Germinal center (tissue), 1 donor: ENCODE measurements at regions not wholly inside any gene's neighbourhood (a gene's known extent, or its start where the extent isn't known, plus 50 kb on each side); places are given as distances from the start of the nearest gene placed in this dataset.
"Not testable (repeated sequence)": the region's sequence is repeated elsewhere in the genome, so short reads cannot be mapped to it uniquely, and the experiment has no call there.

Experiments
- DNase-seq: peaks from one replicate; pipeline ENCODE4 v3.0.0; 2012; ENCODE audit warnings: mixed read lengths, low spot score

GRCh38 chr3:104263477-104263876 lies 1103.2 kb upstream of the ALCAM start:
- no peak for DNase-seq

DNA sequence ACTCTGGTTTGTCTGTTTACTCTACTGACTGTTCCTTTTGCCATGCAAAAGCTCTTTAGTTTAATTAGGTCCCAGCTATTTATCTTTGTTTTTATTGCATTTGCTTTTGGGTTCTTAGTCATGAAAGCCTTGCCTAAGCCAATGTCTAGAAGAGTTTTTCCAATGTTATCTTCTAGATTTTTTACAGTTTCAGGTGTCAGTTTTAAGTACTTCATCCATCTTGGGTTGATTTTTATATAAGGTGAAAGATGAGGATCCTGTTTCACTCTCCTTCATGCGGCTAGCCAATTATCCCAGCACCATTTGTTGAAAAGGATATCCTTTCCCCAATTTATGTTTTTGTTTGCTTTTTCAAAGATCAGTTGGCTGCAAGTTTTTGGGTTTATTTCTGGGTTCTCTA lies 1100.5 kb upstream of the ALCAM start:
- not testable (repeated sequence) for DNase-seq

GRCh38 chr3:104269771-104270170 lies 1096.9 kb upstream of the ALCAM start:
- DNase-seq, result no peak

- DNase-seq, result no peak
Observed at GRCh38 chr3:104273046-104273649, 1093.6 kb upstream of the ALCAM start.

GRCh38 chr3:104275199-104275598 lies 1091.5 kb upstream of the ALCAM start:
- DNase-seq, result no peak

DNA sequence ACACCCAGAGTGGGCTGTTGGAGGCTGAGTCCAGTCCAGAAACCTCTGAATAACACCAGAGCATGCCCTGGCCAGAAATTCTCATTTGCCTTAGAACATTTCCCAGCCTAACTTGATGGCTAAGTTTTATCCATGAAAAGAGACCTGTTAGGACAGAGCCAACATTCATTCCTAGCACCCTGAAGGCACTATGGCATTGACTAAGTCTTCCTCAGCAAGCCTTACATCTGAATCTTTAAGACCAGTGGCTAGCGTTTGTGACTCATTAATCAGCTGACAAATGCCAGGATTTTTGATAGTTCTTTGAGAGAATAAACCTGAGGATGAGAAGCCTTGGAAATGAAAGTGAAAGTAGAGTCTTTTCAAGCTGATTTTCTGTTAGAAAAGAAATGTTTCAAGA lies 1087.1 kb upstream of the ALCAM start:
- no peak for DNase-seq

- no peak for DNase-seq
Observed at GRCh38 chr3:104281713-104282112, 1085.0 kb upstream of the ALCAM start.

DNA sequence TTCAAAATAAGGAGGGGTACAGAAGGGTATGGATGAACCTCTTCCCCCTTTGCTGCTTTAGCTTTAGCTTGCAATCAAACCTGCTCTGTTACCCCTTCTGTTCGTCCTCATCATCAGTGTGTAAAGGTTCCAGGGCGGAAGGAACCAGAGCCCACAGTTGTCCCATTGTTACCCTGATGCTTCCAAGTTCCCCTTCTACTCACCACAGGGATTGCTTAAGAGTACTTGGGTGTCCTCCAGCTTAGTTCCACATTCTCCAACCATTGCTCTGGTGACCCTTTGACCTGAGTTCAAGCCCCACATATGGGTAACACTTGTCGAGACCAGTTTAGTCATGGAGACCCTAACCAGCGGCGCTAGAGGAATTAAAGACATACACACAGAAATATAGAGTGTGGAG lies 1080.1 kb upstream of the ALCAM start:
- DNase-seq, result no peak

GRCh38 chr3:104291437-104291851 lies 1075.3 kb upstream of the ALCAM start:
- no peak for DNase-seq

- no peak for DNase-seq
Observed at GRCh38 chr3:104291878-104292277, 1074.8 kb upstream of the ALCAM start.

- no peak for DNase-seq
Observed at GRCh38 chr3:104297617-104298016, 1069.1 kb upstream of the ALCAM start.

DNA sequence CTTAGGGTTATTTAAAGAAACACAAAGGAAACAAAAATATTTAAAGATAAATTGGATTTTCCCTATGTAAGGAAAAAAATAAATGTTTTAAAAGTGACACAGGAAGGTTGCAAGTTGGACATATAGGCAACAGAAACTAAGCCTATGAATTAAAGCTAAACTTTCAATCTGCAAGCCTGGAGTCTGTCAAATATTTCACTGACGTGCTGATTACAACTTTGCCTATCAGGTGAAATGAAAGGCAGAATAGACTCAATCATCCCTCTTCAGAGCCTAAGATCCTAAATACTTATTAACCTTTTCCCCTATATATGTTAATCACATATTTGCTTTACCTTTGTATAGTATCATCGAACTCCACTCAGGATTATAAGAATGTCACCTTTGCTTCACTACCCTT lies 1068.0 kb upstream of the ALCAM start:
- DNase-seq, result no peak

DNA sequence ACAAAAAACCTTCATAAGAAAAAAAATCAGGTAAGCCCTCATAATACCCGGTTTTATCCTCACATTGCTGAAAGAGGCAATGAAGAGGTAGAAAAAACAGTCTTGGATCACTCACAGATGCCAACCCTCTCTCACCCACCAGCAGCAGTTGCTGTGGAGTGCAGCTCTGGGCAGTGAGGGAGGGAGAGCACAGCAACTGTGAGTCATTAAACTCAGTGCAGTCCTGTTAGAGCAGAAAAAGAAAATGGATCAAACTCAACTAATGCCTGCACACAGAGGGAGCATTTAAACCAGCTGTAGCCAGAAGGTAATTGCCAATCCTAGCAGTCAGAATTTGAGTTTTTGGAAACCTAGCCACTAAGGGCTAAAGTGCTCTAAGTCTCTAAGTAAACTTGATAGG lies 1050.6 kb upstream of the ALCAM start:
- DNase-seq, result no peak

DNA sequence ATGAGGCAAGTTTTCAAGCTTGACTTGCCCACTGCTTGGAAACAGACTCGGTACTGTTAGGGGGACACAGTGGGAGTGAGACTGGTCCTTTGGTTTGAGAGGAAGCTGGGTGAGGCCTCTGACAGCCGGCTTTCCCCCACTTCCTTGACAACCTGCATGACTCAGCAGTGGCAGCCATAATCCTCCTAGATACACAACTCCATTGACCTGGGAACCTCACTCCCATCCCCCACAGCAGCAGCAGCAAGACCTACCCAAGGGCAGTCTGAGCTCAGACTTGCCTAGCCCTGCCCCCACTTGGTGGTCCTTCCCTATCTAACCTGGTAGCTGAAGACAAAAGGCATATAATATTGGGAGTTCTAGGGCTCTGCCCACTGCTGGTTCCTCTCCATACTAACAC lies 1043.5 kb upstream of the ALCAM start:
- no peak for DNase-seq

DNA sequence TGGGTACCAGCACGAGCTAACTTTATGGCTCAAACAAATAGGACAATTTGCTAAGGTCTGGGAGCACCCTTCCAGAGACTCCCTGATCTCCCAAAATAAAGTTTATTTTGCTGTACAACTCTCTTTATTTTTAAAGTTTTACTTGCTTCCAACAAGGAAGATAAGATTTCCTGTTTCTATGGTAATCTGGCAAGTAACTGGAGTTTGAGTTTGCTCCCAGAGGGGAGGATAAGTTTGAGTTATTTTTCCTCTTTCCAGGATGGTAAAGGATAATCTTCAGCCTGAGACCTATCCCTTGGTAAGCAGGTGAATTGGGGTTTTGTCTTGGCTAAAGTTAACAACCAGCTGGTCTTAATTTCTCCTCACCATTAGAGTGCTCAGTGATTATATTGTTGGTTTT lies 1019.4 kb upstream of the ALCAM start:
- DNase-seq, result no peak

- no peak for DNase-seq
Observed at GRCh38 chr3:104349836-104350235, 1016.9 kb upstream of the ALCAM start.

DNA sequence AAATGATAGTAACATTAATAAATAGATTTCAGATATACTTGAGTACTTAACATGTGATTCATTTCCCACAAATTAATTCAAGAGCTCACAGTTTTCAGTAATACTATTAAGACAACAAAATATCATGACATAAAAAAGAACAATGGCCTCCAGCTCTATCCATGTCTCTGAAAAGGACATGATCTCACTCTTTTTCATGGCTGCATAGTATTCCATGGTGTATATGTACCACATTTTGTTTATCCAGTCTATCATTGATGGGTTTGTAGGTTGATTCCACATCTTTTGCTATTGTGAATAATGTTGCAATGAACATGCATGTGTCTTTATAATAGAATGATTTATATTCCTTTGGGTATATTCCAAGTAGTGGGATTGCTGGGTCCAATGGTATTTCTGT lies 1012.8 kb upstream of the ALCAM start:
- no peak for DNase-seq

- no peak for DNase-seq
Observed at GRCh38 chr3:104359546-104359945, 1007.2 kb upstream of the ALCAM start.

DNA sequence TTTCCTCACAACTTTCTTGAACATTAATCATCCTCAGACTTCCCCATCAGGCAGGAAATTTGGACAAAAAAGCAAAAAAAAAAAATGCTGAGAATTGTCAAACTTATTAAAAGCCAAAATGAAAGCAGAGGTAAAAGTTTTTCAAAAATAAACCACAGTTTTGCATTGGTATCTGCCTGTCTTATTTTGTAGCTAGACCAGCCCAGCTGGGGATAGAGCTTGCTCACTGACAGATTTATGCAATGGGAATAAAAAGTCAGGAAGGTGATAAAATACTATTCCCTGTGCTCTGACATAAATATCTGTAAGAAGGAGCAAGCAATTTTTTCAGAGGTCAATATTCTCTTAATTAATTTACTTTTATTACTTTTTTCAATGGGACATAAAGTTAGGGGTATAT lies 1006.7 kb upstream of the ALCAM start:
- no peak for DNase-seq

GRCh38 chr3:104361748-104362147 lies 1005.0 kb upstream of the ALCAM start:
- not testable (repeated sequence) for DNase-seq

- no peak for DNase-seq
Observed at GRCh38 chr3:104362319-104362718, 1004.4 kb upstream of the ALCAM start.

GRCh38 chr3:104367000-104367399 lies 999.7 kb upstream of the ALCAM start:
- DNase-seq, result no peak

DNA sequence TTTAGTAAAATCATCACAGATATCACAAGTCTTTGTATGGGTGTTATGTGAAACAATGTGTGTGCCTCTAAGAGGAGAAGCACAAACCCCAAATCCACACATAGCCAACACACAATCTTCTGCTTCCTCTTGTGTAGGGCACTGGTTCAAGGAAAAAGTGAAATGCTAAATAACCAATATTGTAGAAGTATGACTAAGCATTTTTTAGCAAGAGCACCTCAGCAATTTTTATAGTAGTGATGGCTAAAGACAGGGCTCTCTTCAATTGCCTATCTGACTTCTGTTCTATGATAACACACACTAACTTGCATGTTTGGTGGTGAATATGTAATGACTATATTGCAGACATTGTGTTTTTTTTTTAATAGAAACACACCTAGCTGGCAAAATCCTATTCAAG lies 997.9 kb upstream of the ALCAM start:
- no peak for DNase-seq

DNA sequence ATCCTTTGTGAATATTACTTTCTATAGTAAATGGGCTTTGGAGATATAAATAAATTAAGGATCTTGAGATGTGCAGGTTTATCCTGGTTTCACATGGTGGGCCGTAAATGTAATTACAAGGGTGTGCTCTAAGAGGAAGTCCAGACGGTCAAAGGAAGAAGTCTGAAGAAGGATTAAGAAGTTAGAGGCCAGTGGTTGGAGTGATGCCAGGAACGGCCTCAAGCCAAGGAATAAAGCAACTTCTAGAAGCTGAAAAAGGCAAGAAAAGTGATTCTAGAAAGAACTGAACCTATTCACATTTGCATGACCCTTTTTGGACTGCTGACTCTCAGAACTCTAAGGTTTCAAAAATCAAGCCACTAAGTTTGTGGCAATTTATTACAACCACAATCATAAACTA lies 981.3 kb upstream of the ALCAM start:
- DNase-seq, result no peak

GRCh38 chr3:104388619-104389018 lies 978.1 kb upstream of the ALCAM start:
- no peak for DNase-seq
